KMS-11 (cell line): ENCODE measurements at regions not wholly inside any gene's neighbourhood (a gene's known extent, or its start where the extent isn't known, plus 50 kb on each side); places are given as distances from the start of the nearest gene placed in this dataset.

Source experiments
- H2AFZ ChIP-seq: fragments of 200-600 bp; sonication (generic); 2 replicates; pipeline ENCODE4 v1.6.1; 2016; ENCODE audit warnings: antibody characterized with exemption, mixed run types, low read depth
- H3K27ac ChIP-seq: fragments of 200-600 bp; sonication (generic); 2 replicates; pipeline ENCODE4 v1.6.1; 2016; ENCODE audit warnings: mild to moderate bottlenecking, mixed run types
- H3K27me3 ChIP-seq: fragments of 200-600 bp; sonication (generic); 2 replicates; pipeline ENCODE4 v1.6.1; 2017; ENCODE audit warnings: mild to moderate bottlenecking, low read depth, mixed run types, moderate library complexity; ENCODE audit not compliant: insufficient read depth
- H3K36me3 ChIP-seq: fragments of 200-600 bp; sonication (generic); 2 replicates; pipeline ENCODE4 v1.6.1; 2017; ENCODE audit warnings: mild to moderate bottlenecking, mixed run types; ENCODE audit not compliant: insufficient read depth
- H3K4me1 ChIP-seq: fragments of 200-600 bp; sonication (generic); 2 replicates; pipeline ENCODE4 v1.6.1; 2016; ENCODE audit warnings: mild to moderate bottlenecking, low read depth, mixed run types; ENCODE audit not compliant: poor library complexity, severe bottlenecking
- H3K4me2 ChIP-seq: fragments of 200-600 bp; sonication (generic); 2 replicates; pipeline ENCODE4 v1.7.0; 2016; ENCODE audit warnings: mild to moderate bottlenecking, mixed run types
- H3K4me3 ChIP-seq: fragments of 200-600 bp; sonication (generic); IDR thresholded peaks from 2 replicates; pipeline ENCODE4 v1.6.1; 2017; ENCODE audit warnings: low read depth, low read length, mixed read lengths; ENCODE audit not compliant: insufficient read depth
- H3K79me2 ChIP-seq: fragments of 200-600 bp; sonication (generic); 2 replicates; pipeline ENCODE4 v1.6.1; 2016; ENCODE audit warnings: low read depth, mixed run types; ENCODE audit not compliant: insufficient read depth
- H3K9ac ChIP-seq: fragments of 200-600 bp; sonication (generic); 2 replicates; pipeline ENCODE4 v1.6.1; 2016; ENCODE audit warnings: mild to moderate bottlenecking, mixed run types
- H4K20me1 ChIP-seq: fragments of 200-600 bp; sonication (generic); 2 replicates; pipeline ENCODE4 v1.6.1; 2016; ENCODE audit warnings: mild to moderate bottlenecking, mixed run types; ENCODE audit not compliant: insufficient read depth
- CTCF ChIP-seq: fragments of 200-600 bp; sonication (generic); conservative IDR thresholded peaks from 2 replicates; pipeline ENCODE4 v1.6.1; 2017; ENCODE audit warnings: low read depth, mild to moderate bottlenecking, antibody characterized with exemption, low read length, moderate library complexity, mixed read lengths

DNA sequence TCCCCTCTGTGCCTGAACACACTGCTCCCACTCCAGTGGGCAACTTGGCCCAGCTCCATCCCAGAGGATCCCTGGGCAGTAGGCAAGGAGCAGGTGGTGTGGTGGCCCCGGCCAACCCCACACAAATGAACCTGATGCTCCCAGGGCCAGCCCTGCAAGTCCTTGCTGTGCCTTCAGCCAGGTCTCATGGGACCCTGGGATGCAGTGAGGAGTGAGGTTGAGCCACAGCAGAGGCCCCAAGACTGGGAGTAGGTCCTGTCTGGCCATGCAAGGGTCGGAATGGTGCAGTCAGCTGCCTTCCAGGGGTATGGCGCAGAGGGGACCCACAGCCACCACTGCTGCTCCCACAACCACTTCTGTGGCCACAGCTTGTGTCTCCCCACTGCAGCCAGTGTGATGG, 234.5 kb upstream of the DKK2 start:
- TF ChIP-seq CTCF: no peak
- Histone ChIP-seq H3K4me2 (no peak overlapping the region), H3K36me3 (no peaks in the 10 kb centered on the region), H3K4me3 (no peak overlapping the region), H4K20me1 (no peaks in the 10 kb centered on the region), H3K27me3 (no peaks in the 10 kb centered on the region), H3K9ac (no peak overlapping the region), H3K4me1 (no peaks in the 10 kb centered on the region), H3K79me2 (no peaks in the 10 kb centered on the region), H3K27ac (no peak overlapping the region), H2AFZ (no peak overlapping the region)

DNA sequence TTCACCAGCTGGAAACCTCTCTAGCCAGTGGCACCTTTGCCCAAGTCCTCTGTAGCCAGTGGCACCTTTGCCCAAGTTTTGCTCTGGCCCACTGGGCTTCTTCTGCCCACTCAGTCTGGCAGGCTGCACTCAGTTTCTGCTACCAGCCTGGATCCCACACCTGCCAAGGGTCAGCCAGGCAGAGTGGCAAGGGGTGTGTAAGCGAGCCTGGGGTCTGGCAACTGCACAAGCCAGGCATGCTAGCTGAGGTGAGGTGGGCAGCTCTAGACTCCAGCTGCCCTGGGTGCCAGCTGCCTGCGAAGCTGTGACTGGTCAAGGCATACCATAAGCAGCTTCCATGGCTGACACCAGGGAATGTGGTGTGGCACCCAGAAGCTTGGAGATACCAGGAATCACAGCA, 233.1 kb upstream of the DKK2 start:
- Histone ChIP-seq H3K4me2 (no peak overlapping the region), H3K4me1 (no peaks in the 10 kb centered on the region), H3K9ac (no peak overlapping the region), H3K36me3 (no peaks in the 10 kb centered on the region), H2AFZ (no peak overlapping the region), H3K27ac (no peak overlapping the region), H3K79me2 (no peaks in the 10 kb centered on the region), H3K4me3 (no peak overlapping the region), H3K27me3 (no peaks in the 10 kb centered on the region), H4K20me1 (no peaks in the 10 kb centered on the region)
- no peak for TF ChIP-seq CTCF

DNA sequence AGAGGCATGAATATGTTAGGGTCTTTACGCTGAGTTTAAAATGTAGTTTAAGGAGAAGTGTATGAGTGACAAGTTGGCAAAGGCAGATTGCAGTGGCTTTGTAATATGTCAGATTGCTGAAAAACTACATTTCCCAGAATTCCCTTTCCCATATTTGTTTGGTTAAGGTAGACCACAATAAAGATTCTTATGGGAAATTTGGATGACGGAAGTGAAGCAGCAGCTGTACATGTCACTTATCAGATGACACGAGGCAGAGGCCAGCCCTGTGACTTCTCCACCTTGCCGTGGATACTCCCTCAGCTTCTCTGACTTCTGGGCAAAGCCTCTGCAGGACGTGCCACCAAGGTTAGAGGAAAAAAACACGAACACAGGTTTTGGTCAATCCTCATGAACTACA, 229.7 kb upstream of the DKK2 start:
- no peaks in the 10 kb centered on the region for H3K4me1 ChIP-seq
- no peak overlapping the region for H3K27ac ChIP-seq
- H3K27me3 ChIP-seq: no peaks in the 10 kb centered on the region
- no peak overlapping the region for H3K9ac ChIP-seq
- no peaks in the 10 kb centered on the region for H4K20me1 ChIP-seq
- no peak overlapping the region for H3K4me3 ChIP-seq
- H3K79me2 ChIP-seq: no peaks in the 10 kb centered on the region
- no peaks in the 10 kb centered on the region for H3K36me3 ChIP-seq
- no peak overlapping the region for H3K4me2 ChIP-seq
- no peak overlapping the region for H2AFZ ChIP-seq
- TF ChIP-seq CTCF: no peak

- Histone ChIP-seq H3K4me1 (no peaks in the 10 kb centered on the region), H3K4me2 (no peak overlapping the region), H3K4me3 (no peak overlapping the region), H3K27ac (no peak overlapping the region), H3K36me3 (no peaks in the 10 kb centered on the region), H3K9ac (no peak overlapping the region), H2AFZ (no peak overlapping the region), H4K20me1 (no peaks in the 10 kb centered on the region), H3K79me2 (no peaks in the 10 kb centered on the region), H3K27me3 (no peaks in the 10 kb centered on the region)
- no peak for TF ChIP-seq CTCF
These were observed 225.2 kb upstream of the DKK2 start for GRCh38 chr4:107261241-107261874.
